ENCODE measurements at regions not wholly inside any gene's neighbourhood (a gene's known extent, or its start where the extent isn't known, plus 50 kb on each side); places are given as distances from the start of the nearest gene placed in this dataset.
"Not testable (repeated sequence)": the region's sequence is repeated elsewhere in the genome, so short reads cannot be mapped to it uniquely, and the experiment has no call there.

GRCh38 chr6:85287654-85288053 lies 162.2 kb upstream of the NT5E start:
- no peak overlapping the region for H3K4me3 ChIP-seq (ENCODE audit: low read depth, low read length)
- no peak for DNase-seq (ENCODE audit: low read depth)

- DNase-seq (ENCODE audit: low read depth) = no peak
- no peak overlapping the region for H3K4me3 ChIP-seq (ENCODE audit: low read depth, low read length)
These were observed 162.7 kb upstream of the NT5E start for GRCh38 chr6:85287158-85287557.

DNA sequence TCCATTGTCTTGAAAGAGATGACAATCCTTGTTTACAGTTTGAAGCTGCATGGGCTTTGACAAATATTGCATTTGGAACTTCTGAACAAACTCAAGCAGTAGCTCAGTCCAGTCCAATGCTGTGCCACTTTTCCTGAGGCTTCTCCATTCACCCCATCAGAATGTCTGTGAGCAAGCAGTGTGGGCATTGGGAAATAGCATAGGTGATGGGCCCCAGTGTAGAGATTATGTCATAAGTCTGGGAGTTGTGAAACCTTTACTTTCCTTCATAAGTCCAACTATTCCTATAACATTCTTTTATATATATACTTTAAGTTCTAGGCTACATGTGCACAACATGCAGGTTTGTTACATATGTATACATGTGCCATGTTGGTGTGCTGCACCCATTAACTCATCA lies 163.4 kb upstream of the NT5E start:
- not testable (repeated sequence) for DNase-seq (ENCODE audit: low read depth); H3K4me3 ChIP-seq (ENCODE audit: low read depth, low read length)

GRCh38 chr6:85285934-85286333 lies 163.9 kb upstream of the NT5E start:
- DNase-seq (ENCODE audit: low read depth) = no peak
- H3K4me3 ChIP-seq (ENCODE audit: low read depth, low read length) = no peak overlapping the region

- no peak for DNase-seq (ENCODE audit: low read depth)
- no peak overlapping the region for H3K4me3 ChIP-seq (ENCODE audit: low read depth, low read length)
These were observed 164.8 kb upstream of the NT5E start for GRCh38 chr6:85285114-85285513.

DNA sequence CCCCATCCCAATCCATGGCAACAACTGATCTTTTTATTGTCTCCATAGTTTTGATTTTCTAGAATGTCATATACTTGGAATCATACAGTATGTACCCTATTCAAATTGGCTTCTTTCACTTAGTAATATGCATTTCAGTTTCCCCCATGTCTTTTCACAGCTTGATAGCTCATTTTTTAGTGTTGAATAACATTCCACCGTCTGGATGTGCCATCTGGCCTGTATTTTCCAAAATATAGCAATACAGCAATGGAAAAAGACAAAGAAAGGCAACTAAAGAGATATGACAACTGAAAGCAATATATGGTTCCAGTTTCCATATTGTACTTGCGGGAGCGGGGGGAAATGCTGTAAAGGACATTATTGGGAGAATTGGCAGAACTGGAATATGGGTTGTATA lies 166.4 kb upstream of the NT5E start:
- DNase-seq (ENCODE audit: low read depth) = no peak
- H3K4me3 ChIP-seq (ENCODE audit: low read depth, low read length) = no peak overlapping the region

DNA sequence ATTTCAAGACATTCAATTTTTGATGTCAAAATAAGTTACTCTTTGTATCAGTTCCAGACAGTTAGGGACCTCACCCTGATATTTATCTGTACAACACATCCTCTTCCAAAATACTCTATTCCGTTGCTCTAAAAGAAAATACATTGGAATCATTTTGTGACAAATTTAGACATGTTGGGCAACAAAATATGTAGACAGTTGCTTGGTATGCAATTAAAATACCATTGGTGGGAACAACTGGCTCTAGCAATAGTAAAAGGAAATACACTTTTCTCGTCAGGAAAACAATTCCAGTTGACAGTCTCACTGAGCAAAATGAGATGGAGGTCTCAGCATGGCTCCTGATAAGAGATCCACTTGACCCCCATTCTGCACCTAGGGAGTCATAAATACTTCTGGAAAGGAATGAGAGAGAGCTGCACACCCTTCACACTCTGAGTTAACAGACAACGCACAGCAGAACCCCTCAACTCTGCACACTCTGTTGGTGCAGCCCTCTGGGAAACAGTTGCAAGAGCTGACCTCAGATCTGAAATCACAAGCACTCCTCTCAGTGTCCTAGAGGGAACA lies 171.3 kb upstream of the NT5E start:
- DNase-seq (ENCODE audit: low read depth) = no peak
- no peak overlapping the region for H3K4me3 ChIP-seq (ENCODE audit: low read depth, low read length)

DNA sequence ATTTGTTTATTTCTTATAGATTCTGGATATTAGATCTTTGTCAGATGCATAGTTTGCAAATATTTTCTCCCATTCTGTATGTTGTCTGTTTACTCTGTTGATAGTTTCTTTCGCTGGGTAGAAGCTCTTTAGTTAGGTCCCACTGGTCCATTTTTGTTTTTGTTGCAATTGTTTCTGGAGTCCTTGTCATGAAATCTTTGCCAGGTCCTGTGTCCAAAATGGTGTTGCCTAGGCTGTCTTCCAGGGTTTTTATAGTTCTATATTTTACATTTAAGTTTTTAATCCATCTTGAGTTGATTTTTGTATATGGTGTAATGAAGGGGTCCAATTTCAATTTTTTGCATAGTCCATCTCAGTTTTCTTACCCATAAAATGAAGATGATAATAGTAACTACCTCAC lies 173.9 kb upstream of the NT5E start:
- DNase-seq (ENCODE audit: low read depth); H3K4me3 ChIP-seq (ENCODE audit: low read depth, low read length): not testable (repeated sequence)

DNA sequence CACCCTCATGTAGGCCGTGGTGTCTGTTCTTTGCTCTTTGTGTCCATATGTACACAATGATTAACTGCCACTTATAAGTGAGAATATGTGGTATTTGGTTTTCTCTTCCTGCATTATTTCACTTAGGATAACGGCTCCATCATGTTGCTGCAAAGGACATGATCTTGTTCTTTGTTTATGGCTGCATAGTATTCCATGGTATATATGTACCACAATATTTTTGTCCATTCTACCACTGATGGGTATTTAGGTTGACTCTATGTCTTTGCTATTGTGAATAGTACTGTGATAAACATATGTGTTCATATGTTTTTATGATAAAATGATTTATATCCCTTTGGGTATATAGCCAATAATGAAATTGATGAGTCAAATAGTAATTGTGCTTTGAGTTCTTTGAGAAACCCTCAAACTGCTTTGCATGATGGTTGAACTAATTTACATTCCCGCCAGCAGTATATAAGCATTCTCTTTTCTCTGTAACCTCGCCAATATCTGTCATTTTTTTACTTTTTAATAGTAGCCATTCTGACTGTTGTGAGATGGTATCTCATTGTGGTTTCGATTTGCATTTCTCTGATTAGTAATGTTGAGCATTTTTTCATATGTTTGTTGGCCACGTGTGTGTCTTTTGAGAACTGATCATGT lies 174.4 kb upstream of the NT5E start:
- H3K4me3 ChIP-seq (ENCODE audit: low read depth, low read length) = no peak overlapping the region
- DNase-seq (ENCODE audit: low read depth) = no peak

DNA sequence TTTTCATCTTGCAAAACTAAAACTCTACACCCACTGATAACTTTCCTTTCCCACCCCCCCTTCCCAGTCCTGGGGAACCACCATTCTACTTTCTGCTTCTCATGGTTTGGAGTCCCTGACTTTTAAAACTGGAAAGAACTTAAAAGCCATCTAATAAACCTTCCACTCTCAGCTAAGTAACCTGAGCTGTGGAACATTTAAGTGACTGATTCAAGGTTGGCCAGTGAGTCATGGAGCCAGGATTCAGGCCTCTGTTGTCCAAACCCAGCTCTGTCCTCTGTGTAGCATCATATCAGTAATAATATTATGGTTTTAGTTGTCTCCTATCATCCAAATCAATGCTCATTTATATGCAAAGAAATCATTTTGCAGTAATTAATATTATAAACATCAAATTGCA lies 176.0 kb upstream of the NT5E start:
- no peak overlapping the region for H3K4me3 ChIP-seq (ENCODE audit: low read depth, low read length)
- DNase-seq (ENCODE audit: low read depth) = no peak

DNA sequence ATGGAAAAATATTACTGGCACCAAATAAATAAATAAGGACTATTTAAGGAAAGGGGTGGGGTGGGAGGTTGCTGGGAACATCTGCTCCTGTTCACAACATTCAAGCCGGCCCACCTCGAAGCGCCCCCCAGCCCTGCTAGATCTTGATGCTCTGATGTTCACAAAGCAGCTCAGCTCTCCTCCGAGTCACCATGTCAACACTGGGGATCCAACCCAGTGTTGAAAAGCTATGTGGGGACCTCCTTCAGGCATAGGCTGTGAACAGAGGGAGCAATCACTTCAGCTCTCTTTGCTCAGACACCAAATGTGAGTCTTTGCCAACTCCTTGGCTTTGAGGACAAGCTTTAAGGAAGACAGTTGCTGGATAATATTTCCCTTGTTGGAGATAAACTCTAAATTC lies 176.8 kb upstream of the NT5E start:
- DNase-seq (ENCODE audit: low read depth) = no peak
- H3K4me3 ChIP-seq (ENCODE audit: low read depth, low read length) = no peak overlapping the region

DNA sequence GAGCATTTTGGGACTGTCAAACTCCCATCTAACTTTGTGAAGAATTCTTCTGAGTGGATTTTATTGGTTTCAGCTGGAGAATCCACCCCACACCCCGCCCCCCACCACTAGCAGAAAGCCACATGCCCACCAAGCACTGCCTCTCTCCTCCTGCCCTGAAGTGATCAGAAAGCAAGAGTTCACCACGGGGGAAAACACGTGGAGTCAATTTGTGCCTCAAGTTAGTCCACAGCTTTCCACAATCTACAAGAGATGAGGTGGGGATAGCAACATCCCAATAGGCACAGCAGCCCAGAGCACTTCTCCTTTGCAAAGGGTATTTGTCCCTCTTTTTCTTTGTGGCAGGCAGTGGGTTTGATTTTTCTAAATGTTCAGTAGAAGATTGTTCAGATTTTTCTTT lies 177.3 kb upstream of the NT5E start:
- DNase-seq (ENCODE audit: low read depth) = no peak
- H3K4me3 ChIP-seq (ENCODE audit: low read depth, low read length) = no peak overlapping the region

DNA sequence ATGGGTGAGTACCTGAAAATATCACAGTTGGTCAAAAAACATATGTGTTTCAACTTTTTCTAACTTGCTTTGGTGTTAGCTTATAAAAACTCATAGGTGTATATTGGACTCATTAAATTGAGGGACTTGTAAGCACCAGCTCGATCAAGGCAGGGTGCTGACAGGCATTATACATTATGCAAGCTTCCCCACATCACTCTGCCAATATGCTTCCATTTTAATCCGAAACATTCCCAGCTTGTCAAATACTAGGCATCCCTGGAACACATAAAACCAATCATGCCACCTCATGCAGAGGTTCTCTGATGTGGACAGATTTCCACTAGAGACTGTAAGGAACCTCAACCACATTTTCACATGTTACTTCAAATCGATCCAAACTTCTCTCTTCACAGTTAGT lies 187.3 kb upstream of the NT5E start:
- H3K4me3 ChIP-seq (ENCODE audit: low read depth, low read length) = no peak overlapping the region
- DNase-seq (ENCODE audit: low read depth) = no peak

DNA sequence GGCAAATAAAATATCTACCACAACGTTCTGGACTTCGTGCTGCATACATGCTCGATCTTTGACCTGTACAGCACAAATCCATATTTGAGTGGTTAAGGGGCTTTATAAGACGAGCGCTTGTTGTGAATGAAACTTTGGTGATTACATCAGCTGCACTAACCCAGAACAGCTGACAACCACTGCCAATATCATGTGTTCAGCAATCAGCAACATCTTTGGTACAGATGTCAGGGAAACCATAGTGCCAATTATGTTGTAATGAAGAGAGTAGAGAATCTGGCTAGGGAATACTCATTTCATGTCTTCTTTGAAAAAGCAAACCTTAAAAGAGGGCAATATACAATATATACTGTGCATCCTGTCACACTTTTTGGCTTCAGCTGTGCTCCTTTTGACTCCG lies 188.6 kb upstream of the NT5E start:
- no peak overlapping the region for H3K4me3 ChIP-seq (ENCODE audit: low read depth, low read length)
- DNase-seq (ENCODE audit: low read depth) = no peak

GRCh38 chr6:85255661-85256060 lies 194.2 kb upstream of the NT5E start:
- no peak for DNase-seq (ENCODE audit: low read depth)
- no peak overlapping the region for H3K4me3 ChIP-seq (ENCODE audit: low read depth, low read length)

- no peak overlapping the region for H3K4me3 ChIP-seq (ENCODE audit: low read depth, low read length)
- DNase-seq (ENCODE audit: low read depth) = no peak
These were observed 197.3 kb upstream of the NT5E start for GRCh38 chr6:85252552-85252951.

GRCh38 chr6:85252085-85252484 lies 197.8 kb upstream of the NT5E start:
- H3K4me3 ChIP-seq (ENCODE audit: low read depth, low read length) = no peak overlapping the region
- DNase-seq (ENCODE audit: low read depth) = no peak

GRCh38 chr6:85251300-85251699 lies 198.6 kb upstream of the NT5E start:
- H3K4me3 ChIP-seq (ENCODE audit: low read depth, low read length) = no peak overlapping the region
- DNase-seq (ENCODE audit: low read depth) = no peak

- H3K4me3 ChIP-seq (ENCODE audit: low read depth, low read length) = no peak overlapping the region
These were observed 199.2 kb upstream of the NT5E start for GRCh38 chr6:85250586-85251220.

GRCh38 chr6:85245004-85245403 lies 204.9 kb upstream of the NT5E start:
- no peak overlapping the region for H3K4me3 ChIP-seq (ENCODE audit: low read depth, low read length)
- DNase-seq (ENCODE audit: low read depth) = no peak

More at GRCh38 chr6:85250586-85251220, 199.2 kb upstream of the NT5E start:
- peak; percentile 36 for DNase-seq (ENCODE audit: low read depth)

DNA sequence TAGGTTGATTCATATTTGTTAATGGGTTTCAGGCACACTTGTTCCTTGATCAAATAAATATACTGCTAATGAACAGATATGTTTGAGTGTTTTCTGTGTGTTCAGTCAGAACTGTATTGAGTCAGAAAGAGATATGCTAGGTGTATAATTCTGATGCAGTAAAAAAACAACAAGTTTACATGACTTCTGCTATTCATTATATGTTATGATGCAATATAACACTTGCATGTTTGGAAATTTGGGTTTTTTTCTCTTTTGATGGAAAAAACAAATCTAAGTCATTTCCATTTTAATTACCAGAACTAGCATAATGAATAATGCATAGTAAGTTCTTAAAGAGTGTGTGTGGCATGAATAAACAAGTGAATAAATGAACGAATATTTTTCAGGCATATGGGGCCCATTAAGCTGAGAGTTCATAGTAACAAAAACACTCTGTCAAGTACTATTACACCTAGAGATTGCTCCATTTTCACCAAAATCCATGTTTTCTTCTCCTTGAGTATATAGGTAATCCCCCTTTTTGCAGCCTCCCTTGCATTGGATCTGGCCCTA lies 208.3 kb upstream of the NT5E start:
- H3K4me3 ChIP-seq (ENCODE audit: low read depth, low read length) = no peak overlapping the region
- DNase-seq (ENCODE audit: low read depth) = no peak

Data from skeletal muscle cell (primary cell).